ENCODE measurements at regions not wholly inside any gene's neighbourhood (a gene's known extent, or its start where the extent isn't known, plus 50 kb on each side); places are given as distances from the start of the nearest gene placed in this dataset.

GRCh38 chr1:229815961-229816360 lies 189.9 kb downstream of the URB2 start:
- H3K27ac Mint-ChIP-seq, result no peak overlapping the region
- no peaks in the 10 kb centered on the region for H3K4me1 Mint-ChIP-seq
- no peaks in the 10 kb centered on the region for H3K36me3 Mint-ChIP-seq (ENCODE audit: low read depth)
- intact Hi-C loops (cut with micrococcal nuclease), result no loop called here
- no peak for DNase-seq
- H3K27me3 Mint-ChIP-seq, result peaks cover 12% of the 10 kb centered on the region
- no peak overlapping the region for H3K4me3 Mint-ChIP-seq
- H3K9me3 Mint-ChIP-seq, result no peaks in the 10 kb centered on the region

- no peak for DNase-seq
- H3K4me1 Mint-ChIP-seq, result no peaks in the 10 kb centered on the region
- intact Hi-C loops (cut with micrococcal nuclease), result no loop called here
- H3K4me3 Mint-ChIP-seq, result no peak overlapping the region
- H3K27ac Mint-ChIP-seq, result no peak overlapping the region
- no peaks in the 10 kb centered on the region for H3K9me3 Mint-ChIP-seq
- peaks cover 11% of the 10 kb centered on the region for H3K27me3 Mint-ChIP-seq
- no peaks in the 10 kb centered on the region for H3K36me3 Mint-ChIP-seq (ENCODE audit: low read depth)
Measured at GRCh38 chr1:229817936-229818335, 191.9 kb downstream of the URB2 start.

GRCh38 chr1:229819091-229819490 lies 193.0 kb downstream of the URB2 start:
- H3K36me3 Mint-ChIP-seq (ENCODE audit: low read depth), result no peaks in the 10 kb centered on the region
- intact Hi-C loops (cut with micrococcal nuclease), result no loop called here

GRCh38 chr1:229822026-229822425 lies 196.0 kb downstream of the URB2 start:
- H3K4me3 Mint-ChIP-seq, result no peak overlapping the region
- no peaks in the 10 kb centered on the region for H3K9me3 Mint-ChIP-seq
- H3K27me3 Mint-ChIP-seq, result peaks cover 9% of the 10 kb centered on the region
- no peaks in the 10 kb centered on the region for H3K36me3 Mint-ChIP-seq (ENCODE audit: low read depth)
- intact Hi-C loops (cut with micrococcal nuclease), result no loop called here
- no peak for DNase-seq
- no peak overlapping the region for H3K27ac Mint-ChIP-seq
- no peaks in the 10 kb centered on the region for H3K4me1 Mint-ChIP-seq

More at GRCh38 chr1:229819091-229819490, 193.0 kb downstream of the URB2 start:
- no peak overlapping the region for H3K4me3 Mint-ChIP-seq
- no peak for DNase-seq
- no peak overlapping the region for H3K27ac Mint-ChIP-seq
- no peaks in the 10 kb centered on the region for H3K4me1 Mint-ChIP-seq
- H3K27me3 Mint-ChIP-seq, result peaks cover 11% of the 10 kb centered on the region
- no peaks in the 10 kb centered on the region for H3K9me3 Mint-ChIP-seq

- intact Hi-C loops (cut with micrococcal nuclease), result no loop called here
- Mint-ChIP-seq H3K36me3 (ENCODE audit: low read depth) (no peaks in the 10 kb centered on the region), H3K9me3 (peaks cover 5% of the 10 kb centered on the region), H3K4me3 (no peak overlapping the region), H3K4me1 (no peaks in the 10 kb centered on the region), H3K27me3 (peaks cover 10% of the 10 kb centered on the region), H3K27ac (no peak overlapping the region)
- DNase-seq, result no peak
Measured at GRCh38 chr1:229825042-229825441, 199.0 kb downstream of the URB2 start.

DNA sequence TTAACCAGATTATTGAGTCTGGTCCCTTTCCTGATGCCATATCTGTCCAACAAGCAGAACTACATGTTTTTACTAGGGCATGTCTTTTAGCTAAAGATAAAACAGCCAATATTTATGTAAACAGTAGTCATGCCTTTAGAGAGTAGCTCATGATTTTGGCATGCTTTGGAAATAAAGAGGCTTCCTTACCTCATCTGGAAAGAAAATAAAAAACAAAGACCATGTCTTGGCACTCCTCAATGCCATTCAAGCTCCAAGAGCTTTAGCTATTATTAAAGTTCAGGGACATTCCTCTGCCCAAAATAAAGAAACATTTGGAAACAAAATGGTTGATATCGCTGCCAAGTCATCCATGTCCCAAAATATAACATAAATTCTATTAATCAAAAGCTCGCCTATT lies 202.4 kb downstream of the URB2 start:
- Mint-ChIP-seq H3K4me3 (no peak overlapping the region), H3K9me3 (peaks cover 5% of the 10 kb centered on the region), H3K27me3 (peaks cover 15% of the 10 kb centered on the region), H3K36me3 (ENCODE audit: low read depth) (no peaks in the 10 kb centered on the region), H3K4me1 (no peaks in the 10 kb centered on the region), H3K27ac (no peak overlapping the region)
- intact Hi-C loops (cut with micrococcal nuclease), result no loop called here
- DNase-seq, result no peak

- Mint-ChIP-seq H3K36me3 (ENCODE audit: low read depth) (no peaks in the 10 kb centered on the region), H3K9me3 (peaks cover 5% of the 10 kb centered on the region), H3K27me3 (peaks cover 21% of the 10 kb centered on the region), H3K27ac (no peak overlapping the region), H3K4me3 (no peak overlapping the region), H3K4me1 (no peaks in the 10 kb centered on the region)
- no peak for DNase-seq
- intact Hi-C loops (cut with micrococcal nuclease), result no loop called here
Measured at GRCh38 chr1:229832695-229833094, 206.6 kb downstream of the URB2 start.

- intact Hi-C loops (cut with micrococcal nuclease), result no loop called here
- Mint-ChIP-seq H3K9me3 (no peaks in the 10 kb centered on the region), H3K4me1 (no peaks in the 10 kb centered on the region), H3K27ac (no peak overlapping the region), H3K27me3 (peaks cover 17% of the 10 kb centered on the region), H3K4me3 (no peak overlapping the region), H3K36me3 (ENCODE audit: low read depth) (no peaks in the 10 kb centered on the region)
- DNase-seq, result no peak
Measured at GRCh38 chr1:229834230-229834629, 208.2 kb downstream of the URB2 start.

GRCh38 chr1:229835226-229835625 lies 209.2 kb downstream of the URB2 start:
- Mint-ChIP-seq H3K27me3 (peaks cover 25% of the 10 kb centered on the region), H3K27ac (no peak overlapping the region), H3K4me3 (no peak overlapping the region), H3K36me3 (ENCODE audit: low read depth) (no peaks in the 10 kb centered on the region), H3K9me3 (no peaks in the 10 kb centered on the region), H3K4me1 (no peaks in the 10 kb centered on the region)
- intact Hi-C loops (cut with micrococcal nuclease), result no loop called here
- DNase-seq, result no peak

DNA sequence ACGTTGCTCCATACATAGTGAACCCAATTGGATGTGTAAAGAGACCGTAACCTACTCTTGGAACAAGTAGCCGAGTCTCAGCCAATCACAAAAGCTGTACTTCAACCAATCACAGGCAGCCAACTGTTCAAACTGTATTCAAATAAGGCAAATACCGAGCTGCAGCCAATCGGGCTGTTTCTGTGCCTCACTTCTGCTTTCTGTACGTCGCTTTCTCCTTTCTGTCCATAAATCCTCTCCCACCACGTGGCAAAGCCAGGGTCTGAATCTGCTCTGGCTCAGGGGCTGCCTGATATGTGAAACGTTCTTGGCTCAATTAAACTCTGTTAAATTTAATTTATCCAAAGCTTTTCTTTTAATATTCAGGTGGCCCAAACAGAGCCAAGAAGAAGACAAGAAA lies 210.3 kb downstream of the URB2 start:
- Mint-ChIP-seq H3K36me3 (ENCODE audit: low read depth) (no peaks in the 10 kb centered on the region), H3K27me3 (peaks cover 24% of the 10 kb centered on the region), H3K9me3 (no peaks in the 10 kb centered on the region), H3K4me3 (no peak overlapping the region), H3K4me1 (no peaks in the 10 kb centered on the region), H3K27ac (no peak overlapping the region)
- intact Hi-C loops (cut with micrococcal nuclease), result no loop called here
- DNase-seq, result no peak

- no peak overlapping the region for H3K27ac Mint-ChIP-seq
- no peak for DNase-seq
- no peaks in the 10 kb centered on the region for H3K9me3 Mint-ChIP-seq
- no peak overlapping the region for H3K4me3 Mint-ChIP-seq
- intact Hi-C loops (cut with micrococcal nuclease), result no loop called here
- H3K36me3 Mint-ChIP-seq (ENCODE audit: low read depth), result no peaks in the 10 kb centered on the region
- peaks cover 24% of the 10 kb centered on the region for H3K27me3 Mint-ChIP-seq
- no peaks in the 10 kb centered on the region for H3K4me1 Mint-ChIP-seq
Measured at GRCh38 chr1:229838204-229838603, 212.2 kb downstream of the URB2 start.

DNA sequence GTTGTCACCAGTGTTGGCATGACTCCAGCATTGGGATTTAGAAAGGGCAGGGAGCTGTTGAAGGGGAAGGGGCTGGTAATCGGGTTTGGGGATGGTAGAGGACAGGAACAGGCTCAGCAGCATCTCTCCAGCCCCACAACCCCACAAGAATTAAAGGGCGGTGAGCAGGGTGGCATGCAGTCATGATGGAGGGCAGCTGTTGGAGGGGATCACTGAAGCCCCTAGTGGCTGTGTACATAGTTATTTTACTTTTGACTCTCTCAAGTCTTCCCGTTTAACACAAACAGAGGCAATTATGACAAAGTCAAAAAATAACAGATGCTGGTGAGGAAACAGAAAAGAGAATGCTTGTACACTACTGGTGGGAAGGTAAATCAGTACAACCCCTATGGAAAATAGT lies 213.8 kb downstream of the URB2 start:
- DNase-seq, result no peak
- Mint-ChIP-seq H3K9me3 (no peaks in the 10 kb centered on the region), H3K36me3 (ENCODE audit: low read depth) (no peaks in the 10 kb centered on the region), H3K27me3 (peaks cover 33% of the 10 kb centered on the region), H3K27ac (no peak overlapping the region), H3K4me1 (no peaks in the 10 kb centered on the region), H3K4me3 (no peak overlapping the region)
- intact Hi-C loops (cut with micrococcal nuclease), result loop anchor here (10.0 kb wide), 1 partner anchor 175 kb away; no protein-coding TSS in a partner anchor

- no peak overlapping the region for H3K4me3 Mint-ChIP-seq
- no peak overlapping the region for H3K27ac Mint-ChIP-seq
- intact Hi-C loops (cut with micrococcal nuclease), result loop anchor here (10.0 kb wide), 1 partner anchor 176 kb away; no protein-coding TSS in a partner anchor
- H3K9me3 Mint-ChIP-seq, result no peaks in the 10 kb centered on the region
- H3K36me3 Mint-ChIP-seq (ENCODE audit: low read depth), result no peaks in the 10 kb centered on the region
- no peaks in the 10 kb centered on the region for H3K4me1 Mint-ChIP-seq
- no peak for DNase-seq
- H3K27me3 Mint-ChIP-seq, result peaks cover 32% of the 10 kb centered on the region
Measured at GRCh38 chr1:229841230-229841629, 215.2 kb downstream of the URB2 start.

DNA sequence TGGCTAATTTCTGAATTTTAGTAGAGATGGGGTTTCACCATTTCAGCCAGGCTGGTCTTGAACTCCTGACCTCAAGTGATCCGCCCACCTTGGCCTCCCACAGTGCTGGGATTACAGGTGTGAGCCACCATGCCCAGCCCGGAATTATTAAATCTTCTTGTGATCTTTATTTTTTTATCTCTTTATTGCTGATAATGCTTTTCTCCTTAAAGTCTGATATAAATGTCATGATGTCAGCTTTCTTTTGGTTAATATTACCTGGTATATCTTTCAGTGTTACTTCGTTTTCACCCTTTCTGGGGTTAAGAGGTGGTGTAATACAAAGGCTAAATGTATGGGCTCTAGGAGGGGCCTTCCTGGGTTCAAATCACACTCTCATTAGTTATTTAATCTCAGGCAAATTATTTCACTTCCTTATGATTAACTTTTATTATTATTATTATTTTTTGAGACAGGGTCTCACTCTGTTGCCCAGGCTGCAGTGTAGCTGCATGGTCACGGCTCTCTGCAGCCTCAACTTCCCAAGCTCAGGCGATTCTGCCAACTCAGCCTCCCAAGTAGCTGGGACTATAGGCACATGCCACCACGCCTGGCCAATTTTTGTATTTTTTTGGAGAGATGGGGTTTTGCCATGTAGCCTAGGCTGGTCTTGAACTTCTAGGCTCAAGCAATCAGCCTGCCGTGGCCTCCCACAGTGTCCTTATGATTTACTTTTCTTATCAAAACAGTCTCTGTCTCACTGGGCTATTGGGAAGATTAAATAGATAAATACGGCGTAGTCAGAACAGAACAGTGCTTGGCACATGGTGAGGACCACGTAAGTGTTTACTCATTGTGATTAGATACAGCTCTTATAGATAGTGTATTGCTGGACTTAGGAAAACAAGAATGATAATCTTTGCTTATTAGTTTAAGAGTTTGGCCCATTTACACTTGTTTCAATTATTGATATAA lies 216.5 kb downstream of the URB2 start:
- DNase-seq, result no peak
- intact Hi-C loops (cut with micrococcal nuclease), result loop anchor here (10.0 kb wide), 1 partner anchor 178 kb away; no protein-coding TSS in a partner anchor
- peaks cover 30% of the 10 kb centered on the region for H3K27me3 Mint-ChIP-seq
- no peaks in the 10 kb centered on the region for H3K4me1 Mint-ChIP-seq
- no peak overlapping the region for H3K4me3 Mint-ChIP-seq
- no peak overlapping the region for H3K27ac Mint-ChIP-seq
- no peaks in the 10 kb centered on the region for H3K36me3 Mint-ChIP-seq (ENCODE audit: low read depth)
- H3K9me3 Mint-ChIP-seq, result no peaks in the 10 kb centered on the region

Measured in activated CD4-positive, alpha-beta T cell treated with anti-CD3 and anti-CD28 coated beads, Interleukin-2, amount 10 ng/mL, durations not matched to agents 24 days and 14 days (primary cell).